ENCODE measurements at regions not wholly inside any gene's neighbourhood (a gene's known extent, or its start where the extent isn't known, plus 50 kb on each side); places are given as distances from the start of the nearest gene placed in this dataset.

GRCh38 chr12:60345442-60345841 is 749.6 kb downstream of the SLC16A7 start:
- Histone ChIP-seq H2AFZ (ENCODE audit: insufficient read depth, low read depth, low read length, poor library complexity, severe bottlenecking) (no peak overlapping the region), H3K4me2 (replicated peaks; ENCODE audit: extremely low read depth, low read length, poor library complexity, severe bottlenecking) (no peak overlapping the region), H3K27ac (ENCODE audit: low read depth in 1 of 2, low read length in 2 of 2) (no peak overlapping the region), H3K27me3 (ENCODE audit: control insufficient read depth in 2 of 2, insufficient read depth in 2 of 2, low read length in 2 of 2) (no peaks in the 10 kb centered on the region), H3K4me3 (replicated peaks in 1 of 3; ENCODE audit: low read depth in 2 of 3, low read length in 3 of 3) (no peak overlapping the region), H3K36me3 (replicated peaks in 1 of 2; ENCODE audit: control insufficient read depth in 1 of 2, insufficient read depth in 2 of 2, low read length in 2 of 2) (no peaks in the 10 kb centered on the region), H3K9me3 (replicated peaks in 1 of 2; ENCODE audit: control insufficient read depth in 1 of 2, insufficient read depth in 1 of 2, low read length in 2 of 2) (peaks cover 3% of the 10 kb centered on the region in 2 donors), H3K4me1 (ENCODE audit: control insufficient read depth in 1 of 2, insufficient read depth in 2 of 2, low read length in 2 of 2) (no peaks in the 10 kb centered on the region), H4K20me1 (ENCODE audit: insufficient read depth, low read length) (no peaks in the 10 kb centered on the region), H3K79me2 (ENCODE audit: insufficient read depth, low read length) (no peaks in the 10 kb centered on the region), H3K9ac (ENCODE audit: insufficient read depth, low read length, poor library complexity, severe bottlenecking) (no peak overlapping the region)
- no peak for TF ChIP-seq CTCF (IDR thresholded peaks at IDR 0.05)
- WGBS (ENCODE audit: insufficient coverage), result 83% methylated on average over 1 of the region's 1 CpG
- no peak overlapping the region for H3K27ac Mint-ChIP-seq
- H3K4me1 Mint-ChIP-seq, result no peaks in the 10 kb centered on the region
- no peaks in the 10 kb centered on the region for H3K27me3 Mint-ChIP-seq (ENCODE audit: low read depth in 3 of 3)
- DNase-seq, result no peak
- peaks cover 0 to 4% (median 0%) of the 10 kb centered on the region in 7 donors for H3K9me3 Mint-ChIP-seq
- H3K4me3 Mint-ChIP-seq, result no peak overlapping the region
- intact Hi-C loops (cut with micrococcal nuclease), result no loop called here
- H3K36me3 Mint-ChIP-seq, result no peaks in the 10 kb centered on the region

DNA sequence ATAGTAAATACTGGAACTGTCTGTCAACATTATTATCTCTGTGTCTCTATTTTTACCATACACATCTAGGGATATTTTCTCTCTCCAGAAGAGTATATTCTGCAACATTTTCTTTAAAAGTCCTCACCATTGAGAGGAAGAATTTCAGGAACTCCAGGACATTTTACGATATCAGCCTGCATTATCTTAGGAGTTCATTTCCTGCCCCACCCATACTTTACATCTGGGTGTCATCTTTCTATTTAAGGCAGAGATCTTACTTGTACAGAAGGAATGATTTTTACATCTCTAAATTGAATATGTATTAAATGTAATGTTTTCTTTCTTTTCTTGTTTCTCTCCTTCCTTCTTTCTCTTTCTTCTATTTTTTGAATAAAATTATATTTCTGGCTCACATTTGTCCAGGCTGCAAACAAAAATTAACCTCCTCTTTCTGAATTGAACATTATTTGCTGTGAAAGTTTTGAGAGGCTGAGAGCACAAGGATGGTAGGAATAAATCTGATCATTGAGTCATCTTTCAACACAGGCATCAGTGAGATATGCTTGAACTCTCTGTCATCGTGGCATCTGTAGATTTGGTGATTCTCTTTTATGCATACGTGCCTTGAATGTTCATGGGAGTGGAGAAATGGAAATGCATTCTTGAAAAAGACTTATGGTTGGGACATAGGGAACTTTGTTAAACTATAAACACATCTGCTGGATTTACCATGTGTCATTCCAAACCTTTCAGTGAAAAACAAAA is 753.6 kb downstream of the SLC16A7 start:
- no peaks in the 10 kb centered on the region for H4K20me1 ChIP-seq (ENCODE audit: insufficient read depth, low read length)
- no peak for TF ChIP-seq CTCF (IDR thresholded peaks at IDR 0.05)
- no peak for DNase-seq
- Mint-ChIP-seq H3K9me3 (peaks cover 0 to 10% (median 2%) of the 10 kb centered on the region in 7 donors), H3K27ac (no peak overlapping the region), H3K36me3 (no peaks in the 10 kb centered on the region), H3K4me1 (no peaks in the 10 kb centered on the region), H3K27me3 (ENCODE audit: low read depth in 3 of 3) (no peaks in the 10 kb centered on the region), H3K4me3 (no peak overlapping the region)
- no peaks in the 10 kb centered on the region for H3K36me3 ChIP-seq (replicated peaks in 1 of 2; ENCODE audit: control insufficient read depth in 1 of 2, insufficient read depth in 2 of 2, low read length in 2 of 2)
- intact Hi-C loops (cut with micrococcal nuclease), result no loop called here
- H3K9me3 ChIP-seq (replicated peaks in 1 of 2; ENCODE audit: control insufficient read depth in 1 of 2, insufficient read depth in 1 of 2, low read length in 2 of 2), result peaks cover 8% of the 10 kb centered on the region in 2 donors
- H3K27me3 ChIP-seq (ENCODE audit: control insufficient read depth in 2 of 2, insufficient read depth in 2 of 2, low read length in 2 of 2), result no peaks in the 10 kb centered on the region
- WGBS (ENCODE audit: insufficient coverage), result 100% methylated on average over 1 of the region's 3 CpGs
- no peak overlapping the region for H3K27ac ChIP-seq (ENCODE audit: low read depth in 1 of 2, low read length in 2 of 2)
- H3K4me1 ChIP-seq (ENCODE audit: control insufficient read depth in 1 of 2, insufficient read depth in 2 of 2, low read length in 2 of 2), result no peaks in the 10 kb centered on the region
- no peak overlapping the region for H3K4me3 ChIP-seq (replicated peaks in 1 of 3; ENCODE audit: low read depth in 2 of 3, low read length in 3 of 3)
- H3K79me2 ChIP-seq (ENCODE audit: insufficient read depth, low read length), result no peaks in the 10 kb centered on the region
- H2AFZ ChIP-seq (ENCODE audit: insufficient read depth, low read depth, low read length, poor library complexity, severe bottlenecking), result no peak overlapping the region
- H3K4me2 ChIP-seq (replicated peaks; ENCODE audit: extremely low read depth, low read length, poor library complexity, severe bottlenecking), result no peak overlapping the region
- H3K9ac ChIP-seq (ENCODE audit: insufficient read depth, low read length, poor library complexity, severe bottlenecking), result no peak overlapping the region

All from CD14-positive monocyte (primary cell).